WERI-Rb-1 (cell line): ENCODE measurements at regions not wholly inside any gene's neighbourhood (a gene's known extent, or its start where the extent isn't known, plus 50 kb on each side); places are given as distances from the start of the nearest gene placed in this dataset.

ENCODE experiments used
- DNase-seq: peaks from one replicate; pipeline ENCODE4 v3.0.0-alpha.2; 2020
- H3K27ac ChIP-seq: fragments of 250-450 bp; sonication (Bioruptor Pico); 2 replicates; pipeline ENCODE4 v1.5.1; 2020; ENCODE audit warnings: mild to moderate bottlenecking, moderate library complexity
- H3K27me3 ChIP-seq: fragments of 250-450 bp; sonication (Bioruptor Pico); 2 replicates; pipeline ENCODE4 v1.5.1; 2021; ENCODE audit warnings: mild to moderate bottlenecking, low read depth, moderate library complexity; ENCODE audit not compliant: insufficient read depth, severe bottlenecking
- H3K36me3 ChIP-seq: fragments of 250-450 bp; sonication (Bioruptor Pico); 2 replicates; pipeline ENCODE4 v1.5.1; 2020; ENCODE audit warnings: mild to moderate bottlenecking, moderate library complexity
- H3K4me3 ChIP-seq: 2 replicates; pipeline ENCODE4 v1.5.1; 2011; ENCODE audit warnings: low read depth, mild to moderate bottlenecking, control low read depth, low read length
- H3K9me3 ChIP-seq: fragments of 250-450 bp; sonication (Bioruptor Pico); 2 replicates; pipeline ENCODE4 v1.5.1; 2021; ENCODE audit warnings: mild to moderate bottlenecking, moderate library complexity; ENCODE audit not compliant: severe bottlenecking
- CTCF ChIP-seq: IDR thresholded peaks from 2 replicates; pipeline ENCODE4 v1.5.1; 2011; ENCODE audit warnings: low read depth, mild to moderate bottlenecking, control low read depth, inconsistent platforms, low read length

GRCh38 chr5:34604119-34604675 is 51.9 kb upstream of the RAI14 start:
- no peaks in the 10 kb centered on the region for H3K27me3 ChIP-seq
- peak overlapping the region; percentile 65 for H3K27ac ChIP-seq
- TF ChIP-seq CTCF, result no peak
- H3K36me3 ChIP-seq, result no peaks in the 10 kb centered on the region
- H3K4me3 ChIP-seq, result no peak overlapping the region
- no peaks in the 10 kb centered on the region for H3K9me3 ChIP-seq
- peak; percentile 74 for DNase-seq

- Histone ChIP-seq H3K4me3 (no peak overlapping the region), H3K27me3 (no peaks in the 10 kb centered on the region), H3K9me3 (no peaks in the 10 kb centered on the region), H3K36me3 (no peaks in the 10 kb centered on the region), H3K27ac (no peak overlapping the region)
- no peak for DNase-seq
- no peak for TF ChIP-seq CTCF
Measured at GRCh38 chr5:34606101-34606500, 50.0 kb upstream of the RAI14 start.
